ENCODE measurements at regions not wholly inside any gene's neighbourhood (a gene's known extent, or its start where the extent isn't known, plus 50 kb on each side); places are given as distances from the start of the nearest gene placed in this dataset.

GRCh38 chr6:94050515-94050914, 631.2 kb upstream of the EPHA7 start:
- H4K20me1 ChIP-seq (ENCODE audit: insufficient read depth) = no peaks in the 10 kb centered on the region
- no peaks in the 10 kb centered on the region for H3K79me2 ChIP-seq (replicated peaks; ENCODE audit: insufficient read depth, low read length)
- H3K9me3 ChIP-seq (ENCODE audit: low read length) = no peaks in the 10 kb centered on the region
- no peak overlapping the region for H2AFZ ChIP-seq (ENCODE audit: low read depth, low read length)
- no peaks in the 10 kb centered on the region for H3K36me3 ChIP-seq (ENCODE audit: insufficient read depth, low read length)
- H3K27me3 ChIP-seq (ENCODE audit: insufficient read depth, low read depth, low read length) = no peaks in the 10 kb centered on the region
- TF ChIP-seq SMC3 (conservative IDR thresholded peaks at IDR 0.05; ENCODE audit: poor library complexity) (no peak), EP300 (conservative IDR thresholded peaks at IDR 0.05; ENCODE audit: poor library complexity, severe bottlenecking) (no peak), EZH2 (IDR thresholded peaks at IDR 0.05; ENCODE audit: borderline replicate concordance, insufficient read depth, low read length, poor library complexity, severe bottlenecking) (no peak), REST (IDR thresholded peaks at IDR 0.05; ENCODE audit: borderline replicate concordance) (no peak), RAD21 (conservative IDR thresholded peaks at IDR 0.05) (no peak), CTCF (IDR thresholded peaks at IDR 0.05; ENCODE audit: poor library complexity, severe bottlenecking) (no peak), TAF1 (IDR thresholded peaks at IDR 0.05; ENCODE audit: low read depth) (no peak), POLR2AphosphoS5 (IDR thresholded peaks at IDR 0.05) (no peak), MXI1 (conservative IDR thresholded peaks at IDR 0.05; ENCODE audit: poor library complexity, severe bottlenecking) (no peak)
- no peak overlapping the region for H3K27ac ChIP-seq (ENCODE audit: low read length)
- no peaks in the 10 kb centered on the region for H3F3A ChIP-seq (ENCODE audit: insufficient read depth, low read length, poor library complexity, severe bottlenecking)
- no peak overlapping the region for H3K9ac ChIP-seq (ENCODE audit: low read length)
- no peaks in the 10 kb centered on the region for H3K9me2 ChIP-seq (ENCODE audit: insufficient read depth, low read length)
- H3K4me2 ChIP-seq (ENCODE audit: low read length) = no peak overlapping the region
- no peak overlapping the region for H3K4me3 ChIP-seq (ENCODE audit: low read length)

GRCh38 chr6:94049001-94049400, 629.6 kb upstream of the EPHA7 start:
- Histone ChIP-seq H2AFZ (ENCODE audit: low read depth, low read length) (no peak overlapping the region), H3K4me2 (ENCODE audit: low read length) (no peak overlapping the region), H3K36me3 (ENCODE audit: insufficient read depth, low read length) (no peaks in the 10 kb centered on the region), H3F3A (ENCODE audit: insufficient read depth, low read length, poor library complexity, severe bottlenecking) (no peaks in the 10 kb centered on the region), H3K79me2 (replicated peaks; ENCODE audit: insufficient read depth, low read length) (no peaks in the 10 kb centered on the region), H3K9me3 (ENCODE audit: low read length) (no peaks in the 10 kb centered on the region), H3K9me2 (ENCODE audit: insufficient read depth, low read length) (no peaks in the 10 kb centered on the region), H3K27ac (ENCODE audit: low read length) (no peak overlapping the region), H3K27me3 (ENCODE audit: insufficient read depth, low read depth, low read length) (no peaks in the 10 kb centered on the region), H4K20me1 (ENCODE audit: insufficient read depth) (no peaks in the 10 kb centered on the region), H3K4me3 (ENCODE audit: low read length) (no peak overlapping the region), H3K9ac (ENCODE audit: low read length) (no peak overlapping the region)
- no peak for TF ChIP-seq MXI1 (conservative IDR thresholded peaks at IDR 0.05; ENCODE audit: poor library complexity, severe bottlenecking)
- TF ChIP-seq CTCF (IDR thresholded peaks at IDR 0.05; ENCODE audit: poor library complexity, severe bottlenecking) = no peak
- no peak for TF ChIP-seq EZH2 (IDR thresholded peaks at IDR 0.05; ENCODE audit: borderline replicate concordance, insufficient read depth, low read length, poor library complexity, severe bottlenecking)
- TF ChIP-seq SMC3 (conservative IDR thresholded peaks at IDR 0.05; ENCODE audit: poor library complexity) = no peak
- TF ChIP-seq POLR2AphosphoS5 (IDR thresholded peaks at IDR 0.05) = no peak
- TF ChIP-seq EP300 (conservative IDR thresholded peaks at IDR 0.05; ENCODE audit: poor library complexity, severe bottlenecking) = no peak
- TF ChIP-seq RAD21 (conservative IDR thresholded peaks at IDR 0.05) = no peak
- TF ChIP-seq REST (IDR thresholded peaks at IDR 0.05; ENCODE audit: borderline replicate concordance) = no peak
- TF ChIP-seq TAF1 (IDR thresholded peaks at IDR 0.05; ENCODE audit: low read depth) = no peak

Data from neural cell (in vitro differentiated cells).